ENCODE measurements at regions not wholly inside any gene's neighbourhood (a gene's known extent, or its start where the extent isn't known, plus 50 kb on each side); places are given as distances from the start of the nearest gene placed in this dataset.

GRCh38 chr13:106683179-106683578, 115.2 kb upstream of the ARGLU1 start:
- no peak for DNase-seq

- no peak for DNase-seq
These were observed 114.1 kb upstream of the ARGLU1 start for GRCh38 chr13:106681997-106682396.

- DNase-seq: no peak
These were observed 113.6 kb upstream of the ARGLU1 start for GRCh38 chr13:106681536-106681935.

GRCh38 chr13:106680796-106681472, 113.0 kb upstream of the ARGLU1 start:
- no peak for DNase-seq

GRCh38 chr13:106678646-106679418, 110.9 kb upstream of the ARGLU1 start:
- no peak for DNase-seq

- DNase-seq: no peak
These were observed 107.4 kb upstream of the ARGLU1 start for GRCh38 chr13:106675311-106675710.

- DNase-seq: no peak
These were observed 93.0 kb upstream of the ARGLU1 start for GRCh38 chr13:106660746-106661625.

- no peak for DNase-seq
These were observed 89.2 kb upstream of the ARGLU1 start for GRCh38 chr13:106657104-106657503.

- no peak for DNase-seq
These were observed 88.2 kb upstream of the ARGLU1 start for GRCh38 chr13:106656186-106656585.

GRCh38 chr13:106651442-106651841, 83.5 kb upstream of the ARGLU1 start:
- DNase-seq: no peak

- DNase-seq: no peak
These were observed 82.8 kb upstream of the ARGLU1 start for GRCh38 chr13:106650690-106651205.

- no peak for DNase-seq
These were observed 81.6 kb upstream of the ARGLU1 start for GRCh38 chr13:106649495-106649894.

GRCh38 chr13:106640515-106640914, 72.6 kb upstream of the ARGLU1 start:
- DNase-seq: no peak

GRCh38 chr13:106637519-106637918, 69.6 kb upstream of the ARGLU1 start:
- no peak for DNase-seq

- DNase-seq: no peak
These were observed 68.6 kb upstream of the ARGLU1 start for GRCh38 chr13:106636492-106636891.

GRCh38 chr13:106635616-106636015, 67.7 kb upstream of the ARGLU1 start:
- DNase-seq: no peak

GRCh38 chr13:106633321-106633720, 65.4 kb upstream of the ARGLU1 start:
- DNase-seq: no peak

- DNase-seq: no peak
These were observed 62.7 kb upstream of the ARGLU1 start for GRCh38 chr13:106630650-106631049.

- no peak for DNase-seq
These were observed 62.2 kb upstream of the ARGLU1 start for GRCh38 chr13:106630162-106630561.

GRCh38 chr13:106628936-106629659, 61.2 kb upstream of the ARGLU1 start:
- no peak for DNase-seq

GRCh38 chr13:106626473-106626872, 58.5 kb upstream of the ARGLU1 start:
- DNase-seq: no peak

GRCh38 chr13:106625578-106625977, 57.6 kb upstream of the ARGLU1 start:
- DNase-seq: no peak
